K562 (cell line): ENCODE measurements at regions not wholly inside any gene's neighbourhood (a gene's known extent, or its start where the extent isn't known, plus 50 kb on each side); places are given as distances from the start of the nearest gene placed in this dataset.

ENCODE experiments used
- CEBPZ ChIP-seq: fragments of 150-350 bp; IDR thresholded peaks from 2 replicates; pipeline ENCODE4 v1.6.1; 2014; ENCODE audit warnings: low read depth, mild to moderate bottlenecking, low read length, borderline replicate concordance
- COPS2 ChIP-seq: fragments of 450-650 bp; conservative IDR thresholded peaks from 2 replicates; pipeline ENCODE4 v1.6.1; 2016; ENCODE audit warnings: mild to moderate bottlenecking, moderate library complexity
- ETS2 ChIP-seq: IDR thresholded peaks from 2 replicates; pipeline ENCODE4 v1.6.1; 2016; ENCODE audit warnings: borderline replicate concordance, missing genetic modification characterization, mild to moderate bottlenecking, moderate library complexity, missing compliant biosample characterization; ENCODE audit not compliant: poor library complexity, severe bottlenecking
- FOXM1 ChIP-seq, 2 experiments: fragments of 450-650 bp in 1 of 2; sonication (generic) in 1 of 2; formaldehyde crosslinking in 1 of 2; IDR thresholded peaks; 2 replicates each; pipeline versions ENCODE4 v1.6.1 to v1.9.0; 2017 to 2022; ENCODE audit warnings: low read depth in 2 of 2, mild to moderate bottlenecking in 2 of 2, missing genetic modification reagents in 1 of 2, moderate library complexity in 1 of 2
- HINFP ChIP-seq: fragments of 450-650 bp; conservative IDR thresholded peaks from 2 replicates; pipeline ENCODE4 v1.6.1; 2016; ENCODE audit warnings: missing genetic modification characterization, low read depth, mild to moderate bottlenecking, control low read depth, missing compliant biosample characterization
- HNRNPLL ChIP-seq: fragments of 200-400 bp; formaldehyde crosslinking; IDR thresholded peaks from 2 replicates; pipeline ENCODE4 v1.6.1; 2017; ENCODE audit warnings: low read length, low read depth, mild to moderate bottlenecking; ENCODE audit not compliant: poor library complexity, severe bottlenecking
- ILK ChIP-seq: fragments of 450-650 bp; IDR thresholded peaks from 2 replicates; pipeline ENCODE4 v1.6.1; 2016; ENCODE audit warnings: missing genetic modification characterization, low read depth, mild to moderate bottlenecking, missing compliant biosample characterization, moderate library complexity, borderline replicate concordance
- JUN ChIP-seq, 2 experiments: sonication (generic) in 1 of 2; formaldehyde crosslinking in 1 of 2; IDR thresholded peaks; 2 replicates each; pipeline versions ENCODE4 v1.6.1 to v1.8.0; 2012 to 2022; ENCODE audit warnings: borderline replicate concordance in 2 of 2, mild to moderate bottlenecking in 2 of 2, improper control_type of control experiment in 1 of 2, low read depth in 1 of 2, low read length in 1 of 2, missing genetic modification reagents in 1 of 2
- MXI1 ChIP-seq: IDR thresholded peaks from 2 replicates; pipeline ENCODE4 v1.6.1; 2011; ENCODE audit warnings: low read depth, mild to moderate bottlenecking, improper control_type of control experiment, low read length
- NFATC3 ChIP-seq: fragments of 450-650 bp; IDR thresholded peaks from 2 replicates; pipeline ENCODE4 v1.6.1; 2017; ENCODE audit warnings: mild to moderate bottlenecking
- PHF21A ChIP-seq: fragments of 450-650 bp; IDR thresholded peaks from 2 replicates; pipeline ENCODE4 v1.6.1; 2017; ENCODE audit warnings: low read depth, borderline replicate concordance
- SIRT6 ChIP-seq: IDR thresholded peaks from one replicate; pipeline ENCODE4 v1.6.1; 2012; ENCODE audit warnings: low read depth, mild to moderate bottlenecking, control low read depth, inconsistent platforms, low read length, moderate library complexity
- ZNF124 ChIP-seq: sonication (generic); formaldehyde crosslinking; IDR thresholded peaks from 2 replicates; pipeline ENCODE4 v1.8.1; 2022; ENCODE audit warnings: missing genetic modification reagents
- ZNF511 ChIP-seq: sonication (generic); formaldehyde crosslinking; IDR thresholded peaks from 2 replicates; pipeline ENCODE4 v1.8.0; 2022; ENCODE audit warnings: mild to moderate bottlenecking, missing genetic modification reagents
- ZNF644 ChIP-seq: fragments of 200-800 bp; sonication (Bioruptor generic); IDR thresholded peaks from 2 replicates; pipeline ENCODE4 v1.6.1; 2016; ENCODE audit warnings: low read depth, missing genetic modification characterization, missing compliant biosample characterization

- TF ChIP-seq ZNF511 (CRISPR knock-in tag) (no peak), NFATC3 (no peak), FOXM1 (IDR thresholded peaks at IDR 0.05; ENCODE audit: low read depth) (no peak), FOXM1 (CRISPR knock-in tag; IDR thresholded peaks at IDR 0.05; ENCODE audit: low read depth) (no peak), SIRT6 (no peak), CEBPZ (no peak), ZNF644 (no peak), ILK (tag) (no peak), MXI1 (no peak), HNRNPLL (no peak), COPS2 (no peak), ETS2 (no peak), PHF21A (no peak), JUN (IDR thresholded peaks at IDR 0.05; ENCODE audit: borderline replicate concordance, low read depth, low read length) (0 out of 2 replicates have a peak, but pooled peaks have one; percentile 42), JUN (CRISPR knock-in tag; IDR thresholded peaks at IDR 0.05; ENCODE audit: borderline replicate concordance) (no peak), ZNF124 (no peak), HINFP (tag) (no peak)
Observed at GRCh38 chr2:9763356-9764152, 79.7 kb upstream of the TAF1B start (continued).
